D341Med (cell line): ENCODE measurements at regions not wholly inside any gene's neighbourhood (a gene's known extent, or its start where the extent isn't known, plus 50 kb on each side); places are given as distances from the start of the nearest gene placed in this dataset.

Source experiments
- DNase-seq: peaks from one replicate; pipeline ENCODE4 v3.0.0; 2012; ENCODE audit warnings: low spot score

- peak; percentile 77 for DNase-seq
Measured at GRCh38 chr3:70120357-70120966, 120.9 kb downstream of the SAMMSON start.

- no peak for DNase-seq
Measured at GRCh38 chr3:70127192-70127591, 127.7 kb downstream of the SAMMSON start.

GRCh38 chr3:70137366-70137765 lies 137.8 kb downstream of the SAMMSON start:
- no peak for DNase-seq

GRCh38 chr3:70138606-70139005 lies 139.1 kb downstream of the SAMMSON start:
- DNase-seq = no peak
